ENCODE measurements at regions not wholly inside any gene's neighbourhood (a gene's known extent, or its start where the extent isn't known, plus 50 kb on each side); places are given as distances from the start of the nearest gene placed in this dataset.

GRCh38 chr9:29556317-29556716 lies 1983.0 kb upstream of the C9orf72 start:
- Histone ChIP-seq H3K36me3 (ENCODE audit: control insufficient read depth in 2 of 2, extremely low read depth in 1 of 2, insufficient read depth in 2 of 2, low read length in 2 of 2) (no peaks in the 10 kb centered on the region), H3K9me1 (ENCODE audit: control insufficient read depth, extremely low read depth, insufficient read depth, low read length) (no peaks in the 10 kb centered on the region), H3K27me3 (ENCODE audit: control insufficient read depth, extremely low read depth, insufficient read depth, low read length) (no peaks in the 10 kb centered on the region), H3K4me2 (ENCODE audit: control insufficient read depth, extremely low read depth, insufficient read depth, low read depth, low read length) (no peak overlapping the region), H3K27ac (ENCODE audit: control insufficient read depth, insufficient read depth, low read length) (no peak overlapping the region), H3K4me3 (ENCODE audit: control insufficient read depth in 2 of 3, extremely low read depth in 1 of 3, insufficient read depth in 2 of 3, low read depth in 1 of 3, low read length in 3 of 3) (no peak overlapping the region), H3K9me3 (ENCODE audit: control insufficient read depth, low read depth, low read length) (no peaks in the 10 kb centered on the region), H2AFZ (ENCODE audit: control insufficient read depth, low read length) (no peak overlapping the region), H3K79me2 (ENCODE audit: control insufficient read depth, insufficient read depth, low read length) (no peaks in the 10 kb centered on the region), H3K9ac (ENCODE audit: control insufficient read depth, extremely low read depth, insufficient read depth, low read length) (no peak overlapping the region), H3K4me1 (ENCODE audit: control insufficient read depth, extremely low read depth, insufficient read depth, low read length) (no peaks in the 10 kb centered on the region), H4K20me1 (ENCODE audit: control insufficient read depth, extremely low read depth, insufficient read depth, low read length) (no peaks in the 10 kb centered on the region)
- FAIRE-seq (peak; percentile 63), DNase-seq (ENCODE audit: low read depth, low spot score) (no peak)
- TF ChIP-seq CTCF (optimal IDR thresholded peaks at IDR 0.05 in 1 of 3, IDR thresholded peaks at IDR 0.05 in 1 of 3, conservative IDR thresholded peaks at IDR 0.05 in 1 of 3; ENCODE audit: extremely low read depth in 1 of 3, insufficient read depth in 2 of 3, low read length in 3 of 3) (no peak), EZH2 (IDR thresholded peaks at IDR 0.05; ENCODE audit: low read length) (no peak)
- dilution Hi-C loops (cut with MboI; ENCODE audit: extremely low pct_ligation_motif_present, low sequenced_read_pairs) = no loop called here

DNA sequence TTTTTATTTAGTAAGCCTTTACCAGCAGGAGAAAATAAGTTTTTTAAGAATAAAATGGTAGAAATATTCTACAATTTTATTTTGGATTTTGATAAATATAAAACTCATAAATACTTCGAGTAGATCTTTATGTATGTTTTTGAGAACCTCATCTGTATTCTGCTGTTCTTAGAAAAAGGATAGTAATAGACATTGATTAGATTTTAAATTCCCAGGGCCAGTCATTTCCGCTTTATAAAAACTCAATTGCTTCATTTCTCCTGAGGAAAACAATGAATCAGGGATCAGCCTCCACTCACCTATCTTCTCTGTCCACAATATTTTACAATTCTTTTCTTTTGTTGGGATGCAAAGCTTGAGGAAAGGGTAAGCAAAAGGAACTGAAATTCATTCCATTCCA lies 1983.5 kb upstream of the C9orf72 start:
- Histone ChIP-seq H2AFZ (ENCODE audit: control insufficient read depth, low read length) (peak overlapping the region; percentile 23), H3K9me1 (ENCODE audit: control insufficient read depth, extremely low read depth, insufficient read depth, low read length) (no peaks in the 10 kb centered on the region), H3K27me3 (ENCODE audit: control insufficient read depth, extremely low read depth, insufficient read depth, low read length) (no peaks in the 10 kb centered on the region), H3K79me2 (ENCODE audit: control insufficient read depth, insufficient read depth, low read length) (no peaks in the 10 kb centered on the region), H3K4me3 (ENCODE audit: control insufficient read depth in 2 of 3, extremely low read depth in 1 of 3, insufficient read depth in 2 of 3, low read depth in 1 of 3, low read length in 3 of 3) (no peak overlapping the region), H3K4me1 (ENCODE audit: control insufficient read depth, extremely low read depth, insufficient read depth, low read length) (no peaks in the 10 kb centered on the region), H3K27ac (ENCODE audit: control insufficient read depth, insufficient read depth, low read length) (no peak overlapping the region), H3K36me3 (ENCODE audit: control insufficient read depth in 2 of 2, extremely low read depth in 1 of 2, insufficient read depth in 2 of 2, low read length in 2 of 2) (no peaks in the 10 kb centered on the region), H3K4me2 (ENCODE audit: control insufficient read depth, extremely low read depth, insufficient read depth, low read depth, low read length) (no peak overlapping the region), H3K9me3 (ENCODE audit: control insufficient read depth, low read depth, low read length) (no peaks in the 10 kb centered on the region), H3K9ac (ENCODE audit: control insufficient read depth, extremely low read depth, insufficient read depth, low read length) (no peak overlapping the region), H4K20me1 (ENCODE audit: control insufficient read depth, extremely low read depth, insufficient read depth, low read length) (no peaks in the 10 kb centered on the region)
- FAIRE-seq = no peak
- no peak for TF ChIP-seq EZH2 (IDR thresholded peaks at IDR 0.05; ENCODE audit: low read length)
- TF ChIP-seq CTCF (optimal IDR thresholded peaks at IDR 0.05 in 1 of 3, IDR thresholded peaks at IDR 0.05 in 1 of 3, conservative IDR thresholded peaks at IDR 0.05 in 1 of 3; ENCODE audit: extremely low read depth in 1 of 3, insufficient read depth in 2 of 3, low read length in 3 of 3) = no peak
- dilution Hi-C loops (cut with MboI; ENCODE audit: extremely low pct_ligation_motif_present, low sequenced_read_pairs) = no loop called here
- DNase-seq (ENCODE audit: low read depth, low spot score) = no peak

Data from keratinocyte (primary cell).